Astrocyte (in vitro differentiated cells and primary cell): ENCODE measurements at regions not wholly inside any gene's neighbourhood (a gene's known extent, or its start where the extent isn't known, plus 50 kb on each side); places are given as distances from the start of the nearest gene placed in this dataset.

ENCODE experiments used
- DNase-seq: peaks from one replicate; pipeline ENCODE4 v3.0.0-alpha.2; 2010; ENCODE audit warnings: low read depth
- FAIRE-seq: peaks from 2 replicates; lab custom pipeline; 2011; peaks lifted over from hg19 to GRCh38; lab: Jason Lieb, UNC
- H2AFZ ChIP-seq: 2 replicates; pipeline ENCODE4 v1.6.0; 2012; ENCODE audit warnings: low read depth, low read length, inconsistent platforms
- H3K27ac ChIP-seq: 2 replicates; pipeline ENCODE4 v1.5.1; 2011; ENCODE audit warnings: low read depth, low read length, inconsistent platforms
- H3K27me3 ChIP-seq: 2 replicates; pipeline ENCODE4 v1.6.0; 2011; ENCODE audit warnings: low read length, inconsistent platforms; ENCODE audit not compliant: insufficient read depth
- H3K36me3 ChIP-seq: 2 replicates; pipeline ENCODE4 v1.5.1; 2011; ENCODE audit warnings: low read length, inconsistent platforms; ENCODE audit not compliant: insufficient read depth
- H3K4me1 ChIP-seq: 2 replicates; pipeline ENCODE4 v1.5.1; 2011; ENCODE audit warnings: low read length, inconsistent platforms; ENCODE audit not compliant: insufficient read depth
- H3K4me2 ChIP-seq: 2 replicates; pipeline ENCODE4 v1.6.0; 2012; ENCODE audit warnings: low read length, inconsistent platforms
- H3K4me3 ChIP-seq: 2 replicates; pipeline ENCODE4 v1.5.1; 2011; ENCODE audit warnings: low read depth, mild to moderate bottlenecking, low read length, inconsistent platforms; ENCODE audit not compliant: insufficient read depth
- H3K79me2 ChIP-seq: 2 replicates; pipeline ENCODE4 v1.6.0; 2012; ENCODE audit warnings: mild to moderate bottlenecking, low read length, inconsistent platforms; ENCODE audit not compliant: insufficient read depth
- H3K9ac ChIP-seq: 2 replicates; pipeline ENCODE4 v1.6.0; 2012; ENCODE audit warnings: mild to moderate bottlenecking, low read length, inconsistent platforms
- H3K9me3 ChIP-seq: 2 replicates; pipeline ENCODE4 v1.5.1; 2012; ENCODE audit warnings: low read depth, mild to moderate bottlenecking, low read length, inconsistent platforms; ENCODE audit not compliant: insufficient read depth
- H4K20me1 ChIP-seq: 2 replicates; pipeline ENCODE4 v1.6.0; 2012; ENCODE audit warnings: low read length, inconsistent platforms; ENCODE audit not compliant: insufficient read depth
- H3K27ac Mint-ChIP-seq: one replicate; pipeline ENCODE4 v1.8.0; 2021; ENCODE audit warnings: mild to moderate bottlenecking, mixed read lengths; ENCODE audit not compliant: unreplicated experiment
- H3K27me3 Mint-ChIP-seq: one replicate; pipeline ENCODE4 v1.8.0; 2021; ENCODE audit warnings: low read depth, mixed read lengths; ENCODE audit not compliant: unreplicated experiment
- H3K36me3 Mint-ChIP-seq: one replicate; pipeline ENCODE4 v1.8.0; 2021; ENCODE audit warnings: low read depth, mixed read lengths; ENCODE audit not compliant: unreplicated experiment
- H3K4me1 Mint-ChIP-seq: one replicate; pipeline ENCODE4 v1.8.0; 2021; ENCODE audit warnings: low read depth, mixed read lengths; ENCODE audit not compliant: unreplicated experiment
- H3K4me3 Mint-ChIP-seq: one replicate; pipeline ENCODE4 v1.8.0; 2021; ENCODE audit warnings: mild to moderate bottlenecking, moderate library complexity, mixed read lengths; ENCODE audit not compliant: unreplicated experiment
- H3K9me3 Mint-ChIP-seq: one replicate; pipeline ENCODE4 v1.8.0; 2021; ENCODE audit warnings: mild to moderate bottlenecking, mixed read lengths; ENCODE audit not compliant: unreplicated experiment
- EZH2 ChIP-seq: IDR thresholded peaks from 2 replicates; pipeline ENCODE4 v1.6.1; 2012; ENCODE audit warnings: mild to moderate bottlenecking, low read length, inconsistent platforms; ENCODE audit not compliant: insufficient read depth
- TF ChIP-seq, protein P1 (sequence below): IDR thresholded peaks from 2 replicates; pipeline ENCODE4 v1.5.1; 2011; ENCODE audit warnings: low read depth, mild to moderate bottlenecking, inconsistent platforms, low read length, moderate library complexity; ENCODE audit not compliant: insufficient read depth

DNA sequence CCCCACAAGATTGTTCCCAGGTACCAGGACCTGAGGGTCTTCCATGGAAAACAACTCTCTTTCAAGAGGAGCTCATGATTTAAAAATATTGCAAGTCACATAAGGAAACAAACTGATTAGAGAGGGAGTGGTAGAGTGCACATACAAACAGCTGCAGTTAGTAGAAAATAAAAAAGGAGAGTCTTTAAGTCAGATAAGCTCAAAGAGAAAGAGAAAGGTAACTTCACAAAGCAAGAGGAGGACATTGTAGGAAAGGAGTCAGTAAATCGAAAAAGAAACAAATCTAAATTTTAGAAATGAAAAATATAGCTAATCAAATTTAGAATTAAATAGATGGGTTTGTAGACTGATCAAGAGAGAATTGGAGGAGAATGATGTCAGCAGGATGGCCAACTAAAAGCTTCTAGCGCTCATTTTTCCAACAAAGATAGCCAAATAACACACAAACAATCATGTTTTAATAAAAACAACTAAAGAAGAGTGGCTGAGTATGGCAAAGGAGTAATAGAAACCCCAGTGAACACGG is 86.1 kb upstream of the CD53 start:
- Histone ChIP-seq H3K9ac (no peak overlapping the region), H3K36me3 (no peaks in the 10 kb centered on the region), H2AFZ (no peak overlapping the region), H3K9me3 (no peaks in the 10 kb centered on the region), H3K4me2 (no peak overlapping the region), H4K20me1 (no peaks in the 10 kb centered on the region), H3K4me1 (no peaks in the 10 kb centered on the region), H3K79me2 (no peaks in the 10 kb centered on the region), H3K27ac (no peak overlapping the region), H3K4me3 (no peak overlapping the region), H3K27me3 (no peaks in the 10 kb centered on the region)
- no peak overlapping the region for H3K4me3 Mint-ChIP-seq
- no peaks in the 10 kb centered on the region for H3K36me3 Mint-ChIP-seq
- peaks cover 9% of the 10 kb centered on the region for H3K9me3 Mint-ChIP-seq
- no peak for FAIRE-seq
- peaks cover 28% of the 10 kb centered on the region for H3K27me3 Mint-ChIP-seq
- TF ChIP-seq, protein P1, sequence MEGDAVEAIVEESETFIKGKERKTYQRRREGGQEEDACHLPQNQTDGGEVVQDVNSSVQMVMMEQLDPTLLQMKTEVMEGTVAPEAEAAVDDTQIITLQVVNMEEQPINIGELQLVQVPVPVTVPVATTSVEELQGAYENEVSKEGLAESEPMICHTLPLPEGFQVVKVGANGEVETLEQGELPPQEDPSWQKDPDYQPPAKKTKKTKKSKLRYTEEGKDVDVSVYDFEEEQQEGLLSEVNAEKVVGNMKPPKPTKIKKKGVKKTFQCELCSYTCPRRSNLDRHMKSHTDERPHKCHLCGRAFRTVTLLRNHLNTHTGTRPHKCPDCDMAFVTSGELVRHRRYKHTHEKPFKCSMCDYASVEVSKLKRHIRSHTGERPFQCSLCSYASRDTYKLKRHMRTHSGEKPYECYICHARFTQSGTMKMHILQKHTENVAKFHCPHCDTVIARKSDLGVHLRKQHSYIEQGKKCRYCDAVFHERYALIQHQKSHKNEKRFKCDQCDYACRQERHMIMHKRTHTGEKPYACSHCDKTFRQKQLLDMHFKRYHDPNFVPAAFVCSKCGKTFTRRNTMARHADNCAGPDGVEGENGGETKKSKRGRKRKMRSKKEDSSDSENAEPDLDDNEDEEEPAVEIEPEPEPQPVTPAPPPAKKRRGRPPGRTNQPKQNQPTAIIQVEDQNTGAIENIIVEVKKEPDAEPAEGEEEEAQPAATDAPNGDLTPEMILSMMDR, result no peak
- no peak for TF ChIP-seq EZH2
- H3K4me1 Mint-ChIP-seq, result no peaks in the 10 kb centered on the region
- DNase-seq, result no peak
- H3K27ac Mint-ChIP-seq, result no peak overlapping the region

DNA sequence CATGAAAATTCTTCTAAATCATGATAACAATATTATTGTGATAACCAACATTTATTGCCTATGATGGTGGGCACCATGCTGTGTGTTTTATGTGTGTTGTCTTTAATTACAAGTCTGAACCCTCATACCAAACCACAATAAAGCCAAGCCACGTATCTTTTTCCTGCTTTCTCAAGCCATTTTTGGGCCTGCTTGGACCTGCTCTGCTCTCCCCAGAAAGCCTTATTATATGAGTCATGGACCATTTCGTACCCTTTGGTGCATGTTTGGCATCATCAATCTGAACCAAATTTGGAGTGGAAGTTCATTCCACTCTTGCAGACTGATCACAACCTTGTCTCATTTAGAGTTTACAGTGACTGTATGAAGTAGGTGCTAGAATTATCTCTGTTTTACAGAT is 87.3 kb upstream of the CD53 start:
- H3K9me3 ChIP-seq, result no peaks in the 10 kb centered on the region
- Mint-ChIP-seq H3K36me3 (no peaks in the 10 kb centered on the region), H3K4me1 (no peaks in the 10 kb centered on the region), H3K4me3 (no peak overlapping the region), H3K27me3 (peaks cover 32% of the 10 kb centered on the region), H3K9me3 (peaks cover 9% of the 10 kb centered on the region), H3K27ac (no peak overlapping the region)
- H4K20me1 ChIP-seq, result no peaks in the 10 kb centered on the region
- no peaks in the 10 kb centered on the region for H3K27me3 ChIP-seq
- no peak overlapping the region for H3K27ac ChIP-seq
- H3K4me3 ChIP-seq, result no peak overlapping the region
- no peaks in the 10 kb centered on the region for H3K79me2 ChIP-seq
- no peaks in the 10 kb centered on the region for H3K4me1 ChIP-seq
- TF ChIP-seq, protein P1, result no peak
- TF ChIP-seq EZH2, result no peak
- H2AFZ ChIP-seq, result no peak overlapping the region
- no peak overlapping the region for H3K4me2 ChIP-seq
- no peaks in the 10 kb centered on the region for H3K36me3 ChIP-seq
- no peak for FAIRE-seq
- no peak overlapping the region for H3K9ac ChIP-seq
- DNase-seq, result no peak

DNA sequence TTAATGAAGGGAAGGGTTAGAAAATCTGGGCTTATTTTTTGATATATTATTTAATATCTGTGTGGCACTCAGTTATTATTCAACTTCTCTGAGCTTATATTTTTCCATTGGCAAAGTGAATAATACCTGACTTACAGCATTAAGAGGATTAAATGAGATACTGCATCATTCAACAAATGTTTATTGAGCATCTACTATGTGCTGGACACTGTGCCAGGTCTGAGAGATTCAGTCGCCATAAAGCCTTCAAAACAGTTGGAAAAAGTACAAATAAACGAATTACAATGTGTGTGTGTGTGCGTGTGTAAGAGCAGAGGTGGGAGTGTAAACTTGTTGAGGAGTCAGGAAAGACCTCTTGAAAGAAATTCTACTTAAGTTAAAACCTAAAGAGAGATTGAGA is 87.9 kb upstream of the CD53 start:
- Histone ChIP-seq H3K36me3 (no peaks in the 10 kb centered on the region), H3K4me1 (no peaks in the 10 kb centered on the region), H3K79me2 (no peaks in the 10 kb centered on the region), H3K27me3 (no peaks in the 10 kb centered on the region), H3K4me3 (no peak overlapping the region), H3K4me2 (no peak overlapping the region), H2AFZ (no peak overlapping the region), H3K9ac (no peak overlapping the region), H4K20me1 (no peaks in the 10 kb centered on the region), H3K9me3 (no peaks in the 10 kb centered on the region), H3K27ac (no peak overlapping the region)
- no peak for FAIRE-seq
- Mint-ChIP-seq H3K4me3 (no peak overlapping the region), H3K27me3 (peaks cover 37% of the 10 kb centered on the region), H3K4me1 (no peaks in the 10 kb centered on the region), H3K9me3 (peaks cover 9% of the 10 kb centered on the region), H3K36me3 (no peaks in the 10 kb centered on the region), H3K27ac (no peak overlapping the region)
- DNase-seq, result no peak
- TF ChIP-seq, protein P1, result no peak
- no peak for TF ChIP-seq EZH2
